Esophagus squamous epithelium (tissue), 4 donors: ENCODE measurements at regions not wholly inside any gene's neighbourhood (a gene's known extent, or its start where the extent isn't known, plus 50 kb on each side); places are given as distances from the start of the nearest gene placed in this dataset.

ENCODE experiments used
- POLR2A ChIP-seq, 4 donors: fragments of 450-650 bp; IDR thresholded peaks; one replicate each; pipeline ENCODE4 v1.6.1; 2017; ENCODE audit warnings: antibody characterized with exemption in 4 of 4, mild to moderate bottlenecking in 4 of 4, moderate library complexity in 3 of 4
- TF ChIP-seq, protein P1 (sequence below), 6 experiments: fragments of 450-650 bp in 4 of 6; fragments of 200-600 bp in 2 of 6; sonication (generic) in 2 of 6; IDR thresholded peaks; one replicate each; pipeline ENCODE4 v1.5.1; 2016 to 2019; ENCODE audit warnings: antibody characterized with exemption in 6 of 6, mild to moderate bottlenecking in 4 of 6, moderate library complexity in 4 of 6

DNA sequence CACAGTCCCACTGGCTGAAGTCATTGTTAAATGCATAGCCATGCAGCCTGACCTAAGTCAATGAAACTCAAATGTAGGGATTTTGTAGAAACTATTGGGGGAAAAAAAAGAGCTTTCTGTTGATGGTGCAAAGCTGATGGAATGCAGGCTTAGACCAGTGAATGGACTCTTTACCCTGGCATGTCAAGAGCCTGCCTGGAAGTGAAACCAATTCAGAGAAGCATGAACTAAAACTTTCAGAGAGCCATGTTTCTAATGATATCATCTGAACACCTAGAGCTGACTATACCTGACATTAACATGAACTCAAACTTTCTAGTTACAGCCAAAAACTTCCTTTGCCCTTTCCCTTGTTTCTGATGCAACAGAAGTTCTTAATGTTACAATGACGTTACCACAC, 89.0 kb downstream of the APIP start:
- TF ChIP-seq, protein P1, sequence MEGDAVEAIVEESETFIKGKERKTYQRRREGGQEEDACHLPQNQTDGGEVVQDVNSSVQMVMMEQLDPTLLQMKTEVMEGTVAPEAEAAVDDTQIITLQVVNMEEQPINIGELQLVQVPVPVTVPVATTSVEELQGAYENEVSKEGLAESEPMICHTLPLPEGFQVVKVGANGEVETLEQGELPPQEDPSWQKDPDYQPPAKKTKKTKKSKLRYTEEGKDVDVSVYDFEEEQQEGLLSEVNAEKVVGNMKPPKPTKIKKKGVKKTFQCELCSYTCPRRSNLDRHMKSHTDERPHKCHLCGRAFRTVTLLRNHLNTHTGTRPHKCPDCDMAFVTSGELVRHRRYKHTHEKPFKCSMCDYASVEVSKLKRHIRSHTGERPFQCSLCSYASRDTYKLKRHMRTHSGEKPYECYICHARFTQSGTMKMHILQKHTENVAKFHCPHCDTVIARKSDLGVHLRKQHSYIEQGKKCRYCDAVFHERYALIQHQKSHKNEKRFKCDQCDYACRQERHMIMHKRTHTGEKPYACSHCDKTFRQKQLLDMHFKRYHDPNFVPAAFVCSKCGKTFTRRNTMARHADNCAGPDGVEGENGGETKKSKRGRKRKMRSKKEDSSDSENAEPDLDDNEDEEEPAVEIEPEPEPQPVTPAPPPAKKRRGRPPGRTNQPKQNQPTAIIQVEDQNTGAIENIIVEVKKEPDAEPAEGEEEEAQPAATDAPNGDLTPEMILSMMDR (IDR thresholded peaks at IDR 0.05), result no peak
- TF ChIP-seq POLR2A (IDR thresholded peaks at IDR 0.05), result no peak
